ENCODE measurements at regions not wholly inside any gene's neighbourhood (a gene's known extent, or its start where the extent isn't known, plus 50 kb on each side); places are given as distances from the start of the nearest gene placed in this dataset.

DNA sequence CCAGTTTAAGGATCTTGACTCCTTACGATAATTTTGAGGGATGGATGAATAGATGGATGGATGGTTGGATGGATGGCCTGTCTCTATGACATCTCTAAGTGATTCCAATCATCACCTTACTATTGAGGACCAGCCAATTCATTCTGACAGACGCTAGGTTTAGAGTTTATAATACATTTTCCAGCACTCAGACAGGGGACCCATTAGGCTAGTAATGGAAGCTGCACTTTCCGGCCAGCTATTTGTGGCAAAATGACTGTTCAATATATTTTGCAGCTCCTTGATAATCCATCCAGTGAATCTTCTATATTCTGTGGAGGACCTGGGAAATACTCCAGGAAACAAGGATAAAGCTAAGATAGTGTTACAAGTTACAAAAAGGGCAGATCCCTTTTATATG lies 262.9 kb downstream of the TDRD15 start:
- Histone ChIP-seq H3K4me1 (ENCODE audit: control insufficient read depth, insufficient read depth, low read length) (no peaks in the 10 kb centered on the region), H2AFZ (replicated peaks; ENCODE audit: low read length, poor library complexity) (no peak overlapping the region), H3K9ac (ENCODE audit: low read depth, low read length) (no peak overlapping the region), H3K23ac (ENCODE audit: low read depth, low read length) (no peak overlapping the region), H3K4me2 (ENCODE audit: low read depth, low read length) (no peak overlapping the region), H3K14ac (replicated peaks; ENCODE audit: low read depth, low read length) (no peak overlapping the region), H2BK120ac (ENCODE audit: low read depth, low read length) (no peak overlapping the region), H3K4ac (ENCODE audit: low read depth, low read length) (no peak overlapping the region), H3K18ac (ENCODE audit: low read depth, low read length) (no peak overlapping the region), H2BK5ac (ENCODE audit: low read depth, low read length, poor library complexity, severe bottlenecking) (no peak overlapping the region), H2BK20ac (ENCODE audit: low read depth, low read length) (no peak overlapping the region), H3K27me3 (ENCODE audit: control insufficient read depth, insufficient read depth, low read length) (no peaks in the 10 kb centered on the region), H2BK15ac (ENCODE audit: low read depth, low read length) (no peak overlapping the region), H4K5ac (ENCODE audit: low read depth, low read length) (no peak overlapping the region), H4K91ac (ENCODE audit: insufficient read depth, low read depth, low read length) (no peak overlapping the region), H3K79me1 (ENCODE audit: low read depth in 1 of 2, low read length in 2 of 2) (no peaks in the 10 kb centered on the region), H3K9me1 (ENCODE audit: insufficient read depth, low read length) (no peaks in the 10 kb centered on the region), H4K20me1 (ENCODE audit: insufficient read depth, low read length) (no peaks in the 10 kb centered on the region), H3K9me3 (ENCODE audit: control insufficient read depth, insufficient read depth, low read length) (no peaks in the 10 kb centered on the region), H3K36me3 (ENCODE audit: control insufficient read depth, insufficient read depth, low read length) (no peaks in the 10 kb centered on the region), H3K4me3 (ENCODE audit: insufficient read depth, low read depth, low read length) (no peak overlapping the region), H2AK5ac (ENCODE audit: low read depth, low read length) (no peak overlapping the region), H2AK9ac (replicated peaks; ENCODE audit: low read depth, low read length, poor library complexity) (no peak overlapping the region), H3K56ac (ENCODE audit: extremely low read depth, insufficient read depth, low read length) (no peak overlapping the region), H4K8ac (ENCODE audit: low read depth in 2 of 2, low read length in 2 of 2) (no peak overlapping the region), H3K27ac (ENCODE audit: insufficient read depth, low read length) (no peak overlapping the region)
- DNase-seq (no peak), ATAC-seq (ENCODE audit: low read depth) (no peak)
- CTCF ChIA-PET = no interaction called here
- no TSS peak for BruUV-seq (replicated peaks)
- TF ChIP-seq MAZ (IDR thresholded peaks at IDR 0.05; ENCODE audit: borderline replicate concordance, low read depth, low read length) (no peak), RCOR1 (IDR thresholded peaks at IDR 0.05; ENCODE audit: insufficient replicate concordance, low read length) (no peak), SMC3 (IDR thresholded peaks at IDR 0.05; ENCODE audit: low read depth, low read length) (no peak), CEBPB (IDR thresholded peaks at IDR 0.05; ENCODE audit: low read depth, low read length) (no peak), MAFK (IDR thresholded peaks at IDR 0.05; ENCODE audit: low read depth, low read length) (no peak), FOS (IDR thresholded peaks at IDR 0.05; ENCODE audit: low read depth, low read length) (no peak), RFX5 (IDR thresholded peaks at IDR 0.05; ENCODE audit: low read depth, low read length) (no peak), CHD1 (IDR thresholded peaks at IDR 0.05; ENCODE audit: low read depth, low read length) (no peak), RAD21 (IDR thresholded peaks at IDR 0.05; ENCODE audit: low read length) (no peak)
- TF ChIP-seq, protein P1, sequence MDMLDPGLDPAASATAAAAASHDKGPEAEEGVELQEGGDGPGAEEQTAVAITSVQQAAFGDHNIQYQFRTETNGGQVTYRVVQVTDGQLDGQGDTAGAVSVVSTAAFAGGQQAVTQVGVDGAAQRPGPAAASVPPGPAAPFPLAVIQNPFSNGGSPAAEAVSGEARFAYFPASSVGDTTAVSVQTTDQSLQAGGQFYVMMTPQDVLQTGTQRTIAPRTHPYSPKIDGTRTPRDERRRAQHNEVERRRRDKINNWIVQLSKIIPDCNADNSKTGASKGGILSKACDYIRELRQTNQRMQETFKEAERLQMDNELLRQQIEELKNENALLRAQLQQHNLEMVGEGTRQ (IDR thresholded peaks at IDR 0.05; ENCODE audit: low read depth, low read length) = no peak
- TF ChIP-seq, protein P2, sequence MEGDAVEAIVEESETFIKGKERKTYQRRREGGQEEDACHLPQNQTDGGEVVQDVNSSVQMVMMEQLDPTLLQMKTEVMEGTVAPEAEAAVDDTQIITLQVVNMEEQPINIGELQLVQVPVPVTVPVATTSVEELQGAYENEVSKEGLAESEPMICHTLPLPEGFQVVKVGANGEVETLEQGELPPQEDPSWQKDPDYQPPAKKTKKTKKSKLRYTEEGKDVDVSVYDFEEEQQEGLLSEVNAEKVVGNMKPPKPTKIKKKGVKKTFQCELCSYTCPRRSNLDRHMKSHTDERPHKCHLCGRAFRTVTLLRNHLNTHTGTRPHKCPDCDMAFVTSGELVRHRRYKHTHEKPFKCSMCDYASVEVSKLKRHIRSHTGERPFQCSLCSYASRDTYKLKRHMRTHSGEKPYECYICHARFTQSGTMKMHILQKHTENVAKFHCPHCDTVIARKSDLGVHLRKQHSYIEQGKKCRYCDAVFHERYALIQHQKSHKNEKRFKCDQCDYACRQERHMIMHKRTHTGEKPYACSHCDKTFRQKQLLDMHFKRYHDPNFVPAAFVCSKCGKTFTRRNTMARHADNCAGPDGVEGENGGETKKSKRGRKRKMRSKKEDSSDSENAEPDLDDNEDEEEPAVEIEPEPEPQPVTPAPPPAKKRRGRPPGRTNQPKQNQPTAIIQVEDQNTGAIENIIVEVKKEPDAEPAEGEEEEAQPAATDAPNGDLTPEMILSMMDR (conservative IDR thresholded peaks at IDR 0.05; ENCODE audit: low read depth, low read length) = no peak
- no CpG with 5 or more reads among the region's 3 CpGs for WGBS, 2 experiments (ENCODE audit: extremely low coverage in 2 of 2, insufficient read length in 1 of 2)
- POLR2A ChIA-PET (ENCODE audit: unreplicated experiment) = no interaction called here
- intact Hi-C loops (cut with micrococcal nuclease) (no loop called here), in situ Hi-C loops (cut with MboI; ENCODE audit: low sequenced_read_pairs) (no loop called here), dilution Hi-C loops (cut with HindIII; ENCODE audit: low sequenced_read_pairs, unreplicated experiment) (no loop called here)

All from IMR-90 (cell line).